ENCODE measurements at regions not wholly inside any gene's neighbourhood (a gene's known extent, or its start where the extent isn't known, plus 50 kb on each side); places are given as distances from the start of the nearest gene placed in this dataset.

DNA sequence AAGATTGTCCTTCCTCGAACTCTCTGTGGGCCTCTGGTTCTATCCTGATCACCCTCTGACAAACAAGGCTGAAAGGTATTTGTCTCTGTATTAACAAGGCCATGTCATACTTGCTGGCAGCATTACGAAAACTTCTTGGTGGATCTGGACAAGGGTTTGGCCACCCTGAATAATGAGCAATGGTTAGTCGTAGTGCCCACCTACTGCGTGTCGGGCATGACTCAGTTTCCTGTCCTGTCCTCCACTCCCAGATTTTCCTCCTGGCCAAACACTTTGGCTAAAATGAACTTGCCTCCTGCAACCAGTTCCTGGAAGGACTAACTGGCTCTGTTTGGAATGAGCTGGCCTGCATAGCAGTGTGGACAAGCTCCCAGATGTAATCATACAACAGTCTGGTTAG is 198.5 kb upstream of the SMIM21 start:
- TF ChIP-seq POLR2A (IDR thresholded peaks at IDR 0.05; ENCODE audit: low read length) (no peak), GATA1 (IDR thresholded peaks at IDR 0.05; ENCODE audit: low read depth, low read length) (no peak)
- DNase-seq: no peak

DNA sequence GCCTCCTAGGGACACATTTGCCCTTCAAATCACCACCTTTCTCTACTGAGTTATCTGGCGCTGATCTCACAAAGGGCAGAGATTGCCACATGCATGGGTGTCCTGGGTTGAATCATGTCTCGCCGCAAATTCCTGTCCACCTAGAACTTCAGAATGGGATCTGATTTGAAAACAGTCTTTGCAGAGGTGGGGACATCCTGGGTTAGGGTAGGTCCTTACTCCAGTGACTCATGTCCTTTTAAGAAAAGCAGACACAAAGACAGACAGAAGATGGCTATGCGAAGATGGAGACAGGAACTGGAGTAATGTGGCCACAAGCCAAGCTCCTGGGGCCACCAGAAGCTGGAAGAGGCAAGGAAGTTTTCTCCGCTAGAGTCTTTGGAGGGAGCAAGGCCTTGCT is 197.4 kb upstream of the SMIM21 start:
- DNase-seq: no peak
- TF ChIP-seq GATA1 (IDR thresholded peaks at IDR 0.05; ENCODE audit: low read depth, low read length) (no peak), POLR2A (IDR thresholded peaks at IDR 0.05; ENCODE audit: low read length) (no peak)

DNA sequence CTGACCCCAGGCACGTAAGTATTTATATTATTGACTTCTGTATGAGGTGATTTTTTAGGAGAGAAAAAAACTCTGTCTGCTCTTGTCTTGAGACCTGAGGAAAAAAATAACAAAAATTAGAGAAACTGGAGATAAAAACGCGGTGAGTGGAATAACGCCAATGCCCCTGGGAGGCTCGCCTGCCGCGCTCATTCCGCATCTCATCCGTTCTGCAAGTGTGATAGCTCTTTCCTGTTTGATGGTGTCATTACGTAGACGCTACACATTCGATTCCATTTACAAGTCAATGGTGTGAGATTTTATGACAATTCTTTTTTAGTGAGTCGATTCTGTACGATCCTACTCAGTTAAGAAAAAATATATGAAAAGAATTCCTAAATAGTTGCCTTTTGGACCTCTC is 194.3 kb upstream of the SMIM21 start:
- TF ChIP-seq POLR2A (IDR thresholded peaks at IDR 0.05; ENCODE audit: low read length): no peak
- no peak for TF ChIP-seq GATA1 (IDR thresholded peaks at IDR 0.05; ENCODE audit: low read depth, low read length)
- no peak for DNase-seq

DNA sequence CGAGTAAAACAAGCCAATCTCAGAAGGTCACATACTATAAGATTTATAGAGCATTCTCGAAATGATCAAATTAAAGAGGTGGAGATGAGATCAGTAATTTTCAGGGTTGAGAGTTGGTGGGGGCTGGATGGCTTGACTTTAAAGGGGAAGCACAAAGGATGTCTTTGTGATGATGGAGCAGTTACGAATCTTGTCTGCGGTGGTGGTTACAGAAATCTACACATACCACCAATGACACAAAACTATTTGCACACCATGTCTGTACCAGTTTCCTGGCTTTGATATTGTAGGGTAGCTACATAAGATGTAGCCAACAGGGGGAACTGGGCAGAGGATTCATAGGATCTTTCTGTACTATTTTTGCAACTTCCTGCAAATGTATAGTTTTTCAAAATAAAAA is 190.6 kb upstream of the SMIM21 start:
- no peak for DNase-seq
- TF ChIP-seq GATA1 (IDR thresholded peaks at IDR 0.05; ENCODE audit: low read depth, low read length) (no peak), POLR2A (IDR thresholded peaks at IDR 0.05; ENCODE audit: low read length) (no peak)

DNA sequence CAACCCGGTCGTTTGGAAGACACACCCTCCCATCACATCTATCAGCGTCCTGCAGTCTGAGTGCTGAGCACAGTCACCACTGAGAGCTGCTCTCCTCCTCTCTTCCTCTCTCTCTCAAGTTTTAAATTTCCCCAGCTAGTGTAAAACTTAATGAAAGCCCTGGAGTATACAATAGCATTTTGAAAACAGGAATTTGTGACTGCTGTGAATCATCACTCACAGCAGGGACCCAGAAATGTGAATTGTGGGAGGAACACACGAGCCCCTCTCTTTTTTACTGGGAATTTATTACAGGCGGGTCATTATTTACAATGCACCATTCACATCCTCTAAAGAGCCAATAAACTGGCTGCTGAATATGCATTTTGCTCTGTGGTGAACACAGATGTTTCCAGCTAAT is 185.0 kb upstream of the SMIM21 start:
- no peak for TF ChIP-seq POLR2A (IDR thresholded peaks at IDR 0.05; ENCODE audit: low read length)

DNA sequence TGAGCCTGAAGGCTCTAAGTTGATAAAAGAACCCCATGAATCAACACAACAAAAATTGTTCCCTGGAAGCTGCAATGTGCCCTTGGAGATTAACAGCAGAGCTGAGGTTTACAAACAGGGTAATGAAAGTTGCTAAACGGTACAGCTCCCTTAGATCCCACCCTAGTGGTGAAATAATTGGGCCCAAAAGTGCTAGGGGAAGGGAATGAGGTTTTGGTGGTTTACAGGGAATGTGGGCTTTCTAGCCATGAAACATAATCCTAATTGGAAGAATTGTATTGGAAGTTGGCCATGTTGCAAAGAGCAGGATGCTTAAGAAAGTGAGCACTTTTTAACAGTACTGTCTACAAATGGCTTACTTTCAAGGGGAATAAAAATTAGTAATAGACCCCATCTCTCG is 180.2 kb upstream of the SMIM21 start:
- TF ChIP-seq GATA1 (IDR thresholded peaks at IDR 0.05; ENCODE audit: low read depth, low read length): no peak
- TF ChIP-seq POLR2A (IDR thresholded peaks at IDR 0.05; ENCODE audit: low read length): no peak
- DNase-seq: no peak

More for the DNA sequence above, 185.0 kb upstream of the SMIM21 start:
- DNase-seq: no peak

DNA sequence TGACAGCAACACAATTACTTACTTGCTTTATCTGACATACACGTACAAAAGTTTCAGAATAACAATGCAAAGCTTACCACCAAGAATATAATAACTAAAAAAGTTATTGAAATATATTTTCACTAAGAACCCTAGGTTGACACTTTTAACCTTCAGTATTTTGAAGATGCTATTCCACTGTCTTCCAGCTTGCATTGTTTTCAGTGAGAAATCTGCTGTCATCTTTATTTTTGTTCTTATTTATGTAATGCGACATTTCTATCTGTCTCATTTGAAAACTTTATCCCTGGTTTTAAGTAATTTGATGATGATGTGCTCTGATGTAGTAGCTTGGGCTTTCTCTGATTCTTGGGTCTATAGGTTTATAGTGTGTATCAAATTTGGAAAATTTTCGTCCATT is 165.0 kb upstream of the SMIM21 start:
- DNase-seq: no peak
- TF ChIP-seq GATA1 (IDR thresholded peaks at IDR 0.05; ENCODE audit: low read depth, low read length) (no peak), POLR2A (IDR thresholded peaks at IDR 0.05; ENCODE audit: low read length) (no peak)

DNA sequence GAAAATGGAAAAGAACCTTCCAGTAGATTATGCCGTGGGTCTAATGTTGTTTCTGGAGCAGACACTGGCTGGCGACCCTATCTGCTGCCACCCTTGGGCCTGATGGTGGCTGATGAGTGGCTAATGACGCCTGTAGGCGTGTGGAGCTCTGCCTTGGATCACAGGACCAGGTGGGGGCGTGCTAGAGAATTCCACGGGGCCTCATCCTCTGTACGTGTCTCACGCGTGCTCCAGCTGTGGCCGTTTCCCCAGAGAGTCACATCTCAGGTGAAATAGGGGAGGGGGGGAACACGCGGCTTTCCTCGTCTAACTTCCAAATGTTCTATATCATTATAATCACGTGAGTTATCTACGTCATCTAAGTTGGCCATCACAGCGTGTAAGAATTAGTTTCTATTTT is 160.9 kb upstream of the SMIM21 start:
- TF ChIP-seq GATA1 (IDR thresholded peaks at IDR 0.05; ENCODE audit: low read depth, low read length) (no peak), POLR2A (IDR thresholded peaks at IDR 0.05; ENCODE audit: low read length) (no peak)
- DNase-seq: no peak

DNA sequence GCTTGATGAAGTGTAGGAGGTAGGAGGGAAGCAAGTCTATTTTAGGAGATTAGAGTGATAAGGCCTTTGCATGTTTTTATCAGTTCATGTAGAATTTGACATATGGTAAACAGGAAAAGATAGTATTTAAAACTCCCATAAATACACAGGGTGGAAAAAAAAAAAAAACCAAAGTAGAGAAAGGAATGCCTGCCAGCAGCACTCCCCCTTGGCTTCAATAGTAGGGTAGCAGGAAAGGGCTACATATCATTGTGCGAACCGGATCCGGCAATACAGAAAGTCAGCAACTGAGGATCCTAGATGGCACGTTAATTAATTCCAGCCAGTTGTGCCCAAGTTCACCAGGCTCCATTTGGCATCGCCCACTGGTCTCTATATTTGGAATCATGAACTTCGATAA is 159.6 kb upstream of the SMIM21 start:
- TF ChIP-seq GATA1 (IDR thresholded peaks at IDR 0.05; ENCODE audit: low read depth, low read length): no peak
- no peak for TF ChIP-seq POLR2A (IDR thresholded peaks at IDR 0.05; ENCODE audit: low read length)

DNA sequence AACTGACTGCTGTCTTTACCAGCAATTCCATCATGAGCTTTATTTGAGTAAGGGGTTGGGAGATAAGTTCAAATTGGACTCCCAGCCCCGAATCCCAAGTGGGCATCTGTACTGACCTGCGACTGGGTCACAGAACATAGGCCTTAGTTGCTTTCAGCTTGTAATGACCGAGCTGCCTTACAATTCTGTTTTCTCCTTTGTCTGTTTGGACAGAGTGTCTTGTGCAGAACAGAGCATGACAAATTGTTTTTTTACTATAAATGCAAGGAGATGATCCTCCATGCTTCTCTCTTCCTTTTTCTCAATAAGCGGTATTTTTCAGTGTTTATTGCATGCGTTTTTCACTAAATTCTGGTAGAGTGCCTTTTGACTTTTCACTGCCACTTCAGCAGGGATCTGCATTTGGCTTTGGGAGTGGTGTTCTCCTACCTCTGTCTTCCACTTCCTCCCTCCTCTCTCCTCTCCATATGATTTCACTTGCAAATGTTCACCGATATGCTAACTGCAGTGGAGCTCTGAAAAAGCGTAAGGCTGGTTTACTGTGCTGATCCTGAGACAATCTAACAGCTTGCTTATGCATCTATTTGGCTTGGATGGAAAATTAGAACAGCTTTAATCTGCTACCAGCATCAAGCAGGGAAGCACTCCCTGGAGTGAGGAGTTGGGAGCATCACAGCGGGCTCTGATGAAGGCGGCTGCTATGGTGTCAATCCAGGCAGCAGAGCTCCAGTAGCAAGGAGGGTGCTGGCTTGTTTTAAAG is 158.8 kb upstream of the SMIM21 start:
- no peak for DNase-seq
- no peak for TF ChIP-seq POLR2A (IDR thresholded peaks at IDR 0.05; ENCODE audit: low read length)
- TF ChIP-seq GATA1 (IDR thresholded peaks at IDR 0.05; ENCODE audit: low read depth, low read length): no peak

More for the DNA sequence above, 159.6 kb upstream of the SMIM21 start:
- no peak for DNase-seq

DNA sequence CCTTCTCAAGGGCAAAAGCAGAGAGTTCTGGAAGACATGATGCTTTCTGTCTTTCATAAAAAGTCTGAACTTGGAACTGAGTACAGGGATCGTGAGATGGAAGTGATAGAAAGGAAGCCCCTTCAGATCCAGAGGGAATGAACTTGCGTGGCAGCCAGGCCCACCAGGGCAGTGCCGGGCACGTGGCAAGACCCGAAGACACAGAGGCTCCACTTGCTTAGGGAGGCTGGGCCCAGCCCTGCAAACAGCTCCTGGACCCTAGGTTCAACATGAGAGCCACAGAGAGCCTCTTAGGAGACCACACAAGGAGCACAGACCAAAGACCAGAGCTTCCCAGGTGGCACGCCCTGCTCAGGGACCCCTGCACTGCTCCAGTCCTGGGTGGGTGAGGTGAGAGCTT is 155.4 kb upstream of the SMIM21 start:
- no peak for DNase-seq
- TF ChIP-seq POLR2A (IDR thresholded peaks at IDR 0.05; ENCODE audit: low read length) (no peak), GATA1 (IDR thresholded peaks at IDR 0.05; ENCODE audit: low read depth, low read length) (no peak)

DNA sequence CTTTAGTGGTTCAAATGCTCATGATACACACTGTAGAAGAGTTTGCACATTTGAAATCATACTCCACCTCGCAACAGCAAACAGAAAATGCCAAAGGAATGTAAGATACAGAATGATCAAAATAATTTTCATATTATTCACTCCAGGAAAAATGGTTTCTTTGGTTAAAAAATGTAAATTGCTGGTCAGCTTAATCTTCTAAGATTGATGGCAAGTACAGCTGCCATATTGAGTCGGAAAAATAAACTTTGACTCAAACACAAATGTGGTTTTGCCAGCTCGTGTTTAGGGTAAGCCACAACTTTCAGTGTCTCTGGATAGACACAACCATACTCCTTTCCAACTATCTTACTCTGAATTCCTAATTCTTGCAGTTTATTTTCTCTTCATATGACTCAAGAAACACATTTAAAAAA is 154.9 kb upstream of the SMIM21 start:
- TF ChIP-seq GATA1 (IDR thresholded peaks at IDR 0.05; ENCODE audit: low read depth, low read length) (no peak), POLR2A (IDR thresholded peaks at IDR 0.05; ENCODE audit: low read length) (no peak)
- DNase-seq: no peak

DNA sequence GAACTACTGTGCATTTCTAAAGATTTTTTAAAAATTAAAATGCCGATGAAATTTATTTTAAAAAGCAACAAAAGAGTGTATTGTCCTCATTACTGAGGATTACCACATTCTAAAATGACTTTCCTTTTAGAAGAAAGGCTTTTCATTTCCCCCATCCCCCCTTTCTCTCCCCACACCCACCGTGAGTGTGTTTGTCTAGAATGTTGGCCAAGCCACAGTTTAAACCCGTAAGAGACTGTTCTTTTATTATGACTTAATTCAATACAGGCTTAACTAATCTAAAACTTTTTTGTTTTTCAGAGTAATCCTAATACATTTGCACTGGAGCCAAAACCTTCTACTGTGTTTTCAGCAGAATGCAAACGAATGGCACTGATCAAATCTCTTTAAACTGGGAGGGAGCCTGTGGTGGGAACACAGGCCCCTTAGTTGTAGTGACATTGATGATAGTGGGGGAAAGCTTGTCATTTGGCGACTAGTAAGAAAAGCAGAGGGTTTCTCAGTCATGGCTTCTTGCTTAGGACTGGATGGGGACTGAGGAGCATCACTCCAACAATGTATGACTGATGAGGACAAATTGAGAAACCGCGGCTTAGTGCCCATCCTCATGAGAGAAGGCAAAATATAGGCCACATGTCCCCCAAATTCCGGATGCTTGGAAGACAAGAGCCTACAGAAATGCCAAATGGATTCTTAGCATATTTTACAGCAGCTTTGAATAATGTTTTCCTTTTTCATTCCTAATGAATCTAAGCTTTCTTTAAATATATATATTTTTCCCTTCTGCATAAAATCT is 154.0 kb upstream of the SMIM21 start:
- no peak for TF ChIP-seq POLR2A (IDR thresholded peaks at IDR 0.05; ENCODE audit: low read length)
- TF ChIP-seq GATA1 (IDR thresholded peaks at IDR 0.05; ENCODE audit: low read depth, low read length): no peak
- no peak for DNase-seq

DNA sequence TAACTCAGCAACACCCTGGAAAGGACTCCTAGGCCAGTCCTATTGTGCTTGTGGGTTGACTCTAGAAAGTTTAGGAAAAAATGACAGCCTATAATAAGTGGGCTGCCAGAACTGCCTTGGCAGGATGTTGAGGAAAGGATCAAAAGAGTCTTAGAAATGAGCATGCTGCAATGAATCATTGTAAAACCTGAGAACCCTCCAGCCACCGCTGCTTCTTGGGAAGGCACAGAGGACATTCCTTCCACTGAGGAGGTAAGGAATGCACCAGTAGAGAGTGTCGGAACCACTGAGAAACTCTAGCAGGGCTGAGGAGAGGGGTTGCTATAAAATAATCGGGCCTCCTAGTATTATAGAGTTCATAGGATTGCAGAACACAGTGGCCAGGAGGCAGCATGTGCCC is 146.7 kb upstream of the SMIM21 start:
- no peak for TF ChIP-seq GATA1 (IDR thresholded peaks at IDR 0.05; ENCODE audit: low read depth, low read length)
- TF ChIP-seq POLR2A (IDR thresholded peaks at IDR 0.05; ENCODE audit: low read length): no peak
- no peak for DNase-seq

DNA sequence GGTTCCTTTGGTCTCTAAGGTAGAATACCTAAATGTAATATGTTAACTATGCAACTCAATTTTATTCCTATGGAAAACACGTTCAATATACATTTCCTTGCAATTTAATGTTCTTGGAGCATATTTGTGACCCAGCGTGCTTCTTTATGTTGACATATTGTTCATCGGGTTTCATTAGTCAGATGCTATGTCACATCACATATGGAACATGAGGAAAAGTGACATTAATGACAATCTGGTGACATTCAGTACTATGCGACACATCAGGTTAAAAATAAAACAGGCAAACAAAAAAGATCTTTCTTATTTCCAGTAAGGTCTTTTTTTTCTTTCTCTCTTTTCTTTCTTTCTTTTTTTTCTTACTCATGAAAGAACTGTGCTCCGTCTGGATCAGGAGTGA is 135.6 kb upstream of the SMIM21 start:
- DNase-seq: no peak
- TF ChIP-seq POLR2A (IDR thresholded peaks at IDR 0.05; ENCODE audit: low read length) (no peak), GATA1 (IDR thresholded peaks at IDR 0.05; ENCODE audit: low read depth, low read length) (no peak)
